Erythroblast (primary cell): ENCODE measurements at regions not wholly inside any gene's neighbourhood (a gene's known extent, or its start where the extent isn't known, plus 50 kb on each side); places are given as distances from the start of the nearest gene placed in this dataset.

Experiments used
- DNase-seq, 2 experiments: peaks; one replicate each; lab custom pipeline; 2025; lab: John Stamatoyannopoulos, UW
- GATA1 ChIP-seq: IDR thresholded peaks from 2 replicates; pipeline ENCODE4 v1.6.1; 2011; ENCODE audit warnings: low read depth, mild to moderate bottlenecking, control low read depth, low read length, moderate library complexity
- POLR2A ChIP-seq: IDR thresholded peaks from 2 replicates; pipeline ENCODE4 v1.6.1; 2011; ENCODE audit warnings: mild to moderate bottlenecking, low read length

DNA sequence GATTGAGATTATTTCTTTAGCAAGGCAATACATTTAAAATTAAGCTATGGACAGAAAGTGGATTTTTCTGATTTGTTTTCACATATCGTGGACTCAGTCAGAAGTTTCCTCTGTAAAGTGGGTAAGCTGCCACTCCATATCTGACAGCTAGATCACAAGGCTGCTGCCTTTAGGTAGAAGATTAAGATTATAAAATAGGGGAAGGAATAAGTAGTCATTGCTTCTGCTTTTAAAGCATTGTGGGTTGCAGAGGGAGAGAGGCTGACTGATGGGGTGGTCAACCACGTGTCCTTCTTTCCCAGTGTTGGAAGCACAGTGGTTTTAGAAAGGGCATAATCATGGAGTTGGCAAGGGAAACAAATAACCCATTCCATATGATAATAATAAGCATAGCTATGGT, 74.3 kb upstream of the MOCS2 start:
- TF ChIP-seq POLR2A, result no peak
- no peak for TF ChIP-seq GATA1
- no peak for DNase-seq

GRCh38 chr5:53191548-53192165, 82.1 kb upstream of the MOCS2 start:
- no peak for DNase-seq

DNA sequence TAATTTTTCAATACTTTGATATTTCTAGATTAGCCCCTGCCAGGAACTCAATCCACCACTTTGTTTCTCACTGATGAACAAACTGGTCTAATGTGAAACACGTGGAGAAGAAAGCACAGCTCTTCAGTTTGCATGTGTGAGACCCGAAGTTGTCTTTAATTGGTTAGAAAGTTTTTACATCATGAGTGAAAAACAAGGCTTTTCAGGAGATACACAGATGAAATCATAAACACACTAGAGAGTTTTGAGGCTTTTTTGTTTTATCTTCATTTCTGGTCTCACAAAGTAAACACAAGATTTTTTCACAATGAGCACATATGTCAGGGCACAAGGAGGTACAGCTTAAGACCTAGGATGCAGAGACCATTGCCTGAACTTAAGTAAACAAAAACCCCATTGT, 84.5 kb upstream of the MOCS2 start:
- DNase-seq, result no peak
- no peak for TF ChIP-seq POLR2A
- no peak for TF ChIP-seq GATA1

More at GRCh38 chr5:53191548-53192165, 82.1 kb upstream of the MOCS2 start:
- TF ChIP-seq POLR2A (no peak), GATA1 (no peak)

GRCh38 chr5:53199882-53200281, 90.3 kb upstream of the MOCS2 start:
- TF ChIP-seq POLR2A (no peak), GATA1 (no peak)
- DNase-seq, result no peak

DNA sequence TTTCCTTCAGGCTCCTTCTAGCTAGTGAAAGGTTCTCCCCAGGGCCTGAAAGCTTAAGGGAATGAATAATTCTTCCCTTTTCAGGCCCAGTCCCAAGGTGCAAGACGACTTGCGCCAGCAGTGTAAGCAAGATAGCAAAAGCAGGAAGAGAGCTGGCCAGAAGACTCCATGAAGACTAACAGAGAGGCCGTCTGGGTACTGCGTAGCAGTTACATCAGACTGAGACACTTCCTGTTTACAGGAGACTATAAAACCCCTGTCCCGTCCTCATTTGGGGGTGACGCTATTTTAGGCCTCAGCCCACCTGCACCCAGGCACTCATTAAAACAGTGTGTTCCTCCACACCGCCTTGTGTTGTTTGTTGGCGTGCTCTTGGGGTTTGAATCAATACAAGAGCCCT, 90.7 kb upstream of the MOCS2 start:
- TF ChIP-seq POLR2A (no peak), GATA1 (no peak)
- DNase-seq, result no peak

- DNase-seq, result peak; percentile 10 to 29
Observed at GRCh38 chr5:53201746-53202145, 92.2 kb upstream of the MOCS2 start.

DNA sequence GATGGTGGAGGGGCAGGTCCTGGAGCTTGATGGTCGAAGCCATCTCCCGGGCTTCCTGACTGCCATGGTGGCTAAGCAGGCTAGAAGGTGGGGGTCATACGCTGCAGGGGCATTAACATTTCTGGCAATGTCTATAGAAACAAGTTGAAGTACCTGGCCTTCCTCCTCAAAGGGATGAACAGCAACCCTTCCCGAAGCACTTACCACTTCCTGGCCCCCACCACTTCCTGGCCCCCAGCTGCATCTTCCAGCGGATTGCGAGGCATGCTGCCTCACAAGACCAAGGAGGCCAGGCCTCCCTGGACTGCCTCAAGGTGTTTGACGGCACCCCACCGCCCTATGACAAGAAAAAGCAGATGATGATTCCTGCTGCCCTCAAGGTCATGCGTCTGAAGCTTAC, 97.0 kb upstream of the MOCS2 start:
- TF ChIP-seq POLR2A (no peak), GATA1 (no peak)

More at GRCh38 chr5:53201746-53202145, 92.2 kb upstream of the MOCS2 start:
- TF ChIP-seq GATA1 (no peak), POLR2A (no peak)

GRCh38 chr5:53211799-53212198, 102.2 kb upstream of the MOCS2 start:
- no peak for DNase-seq
- TF ChIP-seq GATA1 (no peak), POLR2A (no peak)

More for the DNA sequence above, 97.0 kb upstream of the MOCS2 start:
- DNase-seq, result no peak

GRCh38 chr5:53219174-53219573, 109.6 kb upstream of the MOCS2 start:
- DNase-seq, result no peak
- TF ChIP-seq GATA1 (no peak), POLR2A (no peak)

GRCh38 chr5:53219610-53220009, 110.1 kb upstream of the MOCS2 start:
- no peak for DNase-seq
- TF ChIP-seq POLR2A, result no peak
- TF ChIP-seq GATA1, result no peak

DNA sequence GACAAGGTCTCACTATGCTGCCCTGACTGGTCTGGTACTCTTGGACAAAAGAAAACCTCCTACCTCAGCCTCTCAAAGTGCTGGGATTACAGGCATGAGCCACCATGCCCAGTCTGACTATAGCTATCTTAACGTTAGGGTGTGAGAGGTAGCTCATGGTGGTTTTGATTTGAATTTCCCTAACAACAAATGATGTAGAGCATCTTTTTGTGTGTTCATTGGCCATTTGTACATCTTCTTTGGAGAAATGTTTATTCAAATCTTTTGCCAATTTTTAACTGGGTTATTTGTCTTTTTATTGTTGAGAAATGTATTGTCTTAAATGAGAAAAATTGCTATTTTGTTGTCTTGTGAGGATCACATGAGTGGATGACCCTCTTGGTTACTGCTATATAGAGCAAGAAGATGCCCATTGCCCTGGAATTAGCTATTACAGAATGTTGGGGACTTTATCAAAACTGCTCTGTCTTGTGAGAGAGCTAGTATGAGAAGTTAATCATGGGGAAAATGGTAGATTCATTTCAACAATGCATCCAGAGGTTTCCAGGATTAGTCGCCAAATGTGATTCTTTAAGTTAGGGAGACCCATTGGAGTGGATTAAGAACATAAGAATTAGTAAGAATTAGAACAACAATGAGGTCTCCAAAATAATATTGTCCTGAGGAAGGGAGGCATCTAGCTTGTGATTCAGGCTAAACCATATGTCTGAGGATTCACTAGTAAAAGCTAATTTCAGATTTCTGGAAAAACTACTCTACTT, 124.3 kb upstream of the MOCS2 start:
- TF ChIP-seq POLR2A, result no peak
- TF ChIP-seq GATA1, result no peak
- DNase-seq, result no peak

DNA sequence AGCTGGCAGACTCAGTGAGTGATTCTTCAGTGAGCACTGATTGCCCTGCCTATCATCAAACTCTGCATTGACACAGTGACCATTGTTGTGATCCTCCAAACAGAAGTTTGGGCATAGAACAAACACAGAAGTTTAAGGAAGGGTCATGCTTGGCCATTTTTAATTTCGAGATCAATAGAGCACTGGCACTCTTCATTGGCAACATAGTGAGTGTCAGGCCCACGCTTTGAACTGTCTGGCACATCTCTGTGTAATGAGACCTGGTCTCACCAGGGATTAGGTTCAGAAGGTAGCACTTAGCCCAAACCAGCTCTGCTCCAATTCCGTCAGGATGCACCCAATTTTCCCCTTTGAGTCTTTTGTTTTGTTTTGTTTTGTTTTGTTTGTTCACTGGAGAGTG, 127.1 kb upstream of the MOCS2 start:
- DNase-seq, result no peak
- TF ChIP-seq GATA1, result no peak
- TF ChIP-seq POLR2A, result no peak

- DNase-seq, result no peak
- TF ChIP-seq GATA1, result no peak
- no peak for TF ChIP-seq POLR2A
Observed at GRCh38 chr5:53237876-53238275, 128.3 kb upstream of the MOCS2 start.

GRCh38 chr5:53239301-53239990, 129.9 kb upstream of the MOCS2 start:
- no peak for DNase-seq
- TF ChIP-seq POLR2A (no peak), GATA1 (no peak)

DNA sequence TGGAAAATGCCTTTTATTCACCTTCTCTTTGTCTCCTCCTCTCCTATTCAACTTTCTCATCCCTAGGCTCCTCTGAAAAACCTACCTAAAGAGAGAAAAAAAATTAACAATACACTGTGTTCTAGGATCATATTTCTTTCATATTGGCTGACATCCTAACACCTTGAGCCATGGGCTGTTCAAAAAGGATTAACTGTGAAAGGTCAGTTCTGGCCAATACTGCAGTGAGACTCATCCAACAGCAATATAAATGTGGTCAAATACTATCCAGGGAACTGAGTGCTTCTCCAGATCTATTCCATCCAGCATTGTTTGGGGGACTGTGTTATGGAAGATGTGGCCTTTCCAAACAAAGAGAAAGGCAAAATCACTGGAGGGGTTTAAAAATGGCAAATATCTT, 131.1 kb upstream of the MOCS2 start:
- TF ChIP-seq POLR2A (no peak), GATA1 (no peak)
- DNase-seq, result no peak
